Heart left ventricle (tissue), 16 donors: ENCODE measurements at regions not wholly inside any gene's neighbourhood (a gene's known extent, or its start where the extent isn't known, plus 50 kb on each side); places are given as distances from the start of the nearest gene placed in this dataset.

Experiments
- ATAC-seq, 4 donors: fragments of 200-7000 bp; cut with Tn5 transposase; one replicate each; pipeline ENCODE4 v1.9.1; 2020 to 2022; ENCODE audit warnings: moderate library complexity in 4 of 4, mild to moderate bottlenecking in 3 of 4, moderate number of reproducible peaks in 1 of 4
- DNase-seq, 5 donors: peaks; one replicate each; pipeline ENCODE4 v3.0.0-alpha.2; 2020
- H3K27ac ChIP-seq, 12 donors: fragments of 200-600 bp; sonication (generic) in 4 of 12; one replicate each; pipeline versions ENCODE4 v1.5.0 to v1.8.0; 2016 to 2022; ENCODE audit warnings: mild to moderate bottlenecking in 2 of 12
- H3K27me3 ChIP-seq, 9 donors: fragments of 200-600 bp; sonication (generic) in 2 of 9; one replicate each; pipeline versions ENCODE4 v1.5.1 to v1.8.0; 2016 to 2022; ENCODE audit warnings: mild to moderate bottlenecking in 3 of 9
- H3K36me3 ChIP-seq, 9 donors: fragments of 200-600 bp; sonication (generic) in 2 of 9; one replicate each; pipeline versions ENCODE4 v1.5.0 to v1.8.0; 2018 to 2022; ENCODE audit warnings: mild to moderate bottlenecking in 2 of 9
- H3K4me1 ChIP-seq, 12 donors: fragments of 200-600 bp; sonication (generic) in 4 of 12; one replicate each; pipeline versions ENCODE4 v1.5.0 to v1.8.0; 2016 to 2022; ENCODE audit warnings: mild to moderate bottlenecking in 3 of 12
- H3K4me3 ChIP-seq, 12 donors: fragments of 200-600 bp; sonication (generic) in 4 of 12; one replicate each; pipeline versions ENCODE4 v1.5.0 to v1.8.0; 2017 to 2022; ENCODE audit warnings: mild to moderate bottlenecking in 9 of 12, moderate library complexity in 4 of 12
- H3K9me3 ChIP-seq, 12 donors: fragments of 200-600 bp; sonication (generic) in 4 of 12; one replicate each; pipeline versions ENCODE4 v1.5.0 to v1.8.0; 2016 to 2022; ENCODE audit warnings: mild to moderate bottlenecking in 1 of 12
- POLR2A ChIP-seq, 2 donors: fragments of 450-650 bp; IDR thresholded peaks; one replicate each; pipeline ENCODE4 v1.6.1; 2017; ENCODE audit warnings: antibody characterized with exemption in 2 of 2, mild to moderate bottlenecking in 2 of 2, moderate library complexity in 2 of 2
- WGBS, 4 donors: extraction: QIAGEN DNeasy Blood & Tissue Kit in 2 of 4; methylation state at CpG; one replicate each; pipeline versions ENCODE4 v1.1.5 to v1.1.7; 2013 to 2018; 5-methylcytosine and 5-hydroxymethylcytosine counted together
- intact Hi-C, 10 donors: fragments of 100-400 bp; cut with DNase I; formaldehyde crosslinking; loops; one replicate each; pipeline versions ENCODE4 v1.11.1 to v1.14.2; 2022
- TF ChIP-seq, protein P1 (sequence below), 12 donors: fragments of 200-600 bp; sonication (generic) in 4 of 12; IDR thresholded peaks; one replicate each; pipeline versions ENCODE4 v1.5.0 to v1.8.0; 2018 to 2022; ENCODE audit warnings: antibody characterized with exemption in 12 of 12, mild to moderate bottlenecking in 5 of 12
- donor health status: ischemic (EF 13 %, LVEDD 7.1; RV severe dilation, severe dysfunction).
- donor health status: healthy with polysubstance abuse.
- donor health status: DM: no; HTN: yes; CAD: no.
- donor health status: DM: no; HTN: no; CAD: no.
- donor health status: ischemic (EF 25% LVEDD 6.9; RV normal size, moderate dysfunction).
- donor health status: ischemic (EF 25% LVEDD 5.7; RV mildly dilated, moderate dysfunction).
- donor health status: healthy.
- donor health status: DM: yes; HTN: yes; CAD: no.
- donor health status: ischemic (EF 35%, LVEDD 5.7; RV mildly dilated, moderate dysfunction).
- donor health status: nonischemic (EF 11% LVEDD 7.7; RV severe dilation, severe dysfunction).
- donor health status: DM: yes; HTN: yes; CAD: no.
- donor health status: PGD.
- donor health status: ischemic (EF 29% LVEDD 5.4; RV normal size, mild dysfunction).
- donor health status: nonischemic (EF 23%, LVEDD 6.1; RV moderate dilation, normal function).

DNA sequence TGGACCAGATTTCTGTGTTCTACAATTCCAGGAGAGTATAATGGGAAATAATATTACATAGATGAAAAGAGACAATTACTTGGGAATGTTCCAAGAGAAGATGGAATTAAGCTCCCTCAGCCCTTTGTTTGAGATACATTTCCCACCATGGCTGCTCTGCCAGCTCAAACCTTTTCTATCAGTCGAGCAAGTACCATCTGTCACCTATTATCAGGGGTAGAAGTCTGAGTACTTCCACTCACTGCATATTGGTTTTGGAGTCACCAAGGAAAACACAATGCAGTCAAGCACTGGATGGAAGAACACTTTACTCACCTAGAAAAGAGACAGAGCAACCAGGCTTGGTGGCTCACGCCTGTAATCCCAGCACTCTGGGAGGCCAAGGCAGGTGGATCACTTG is 270.4 kb upstream of the FAR2 start:
- Histone ChIP-seq H3K9me3 (no peaks in the 10 kb centered on the region), H3K27ac (no peak overlapping the region), H3K27me3 (peaks cover 0 to 5% (median 0%) of the 10 kb centered on the region in 9 donors), H3K4me1 (no peaks in the 10 kb centered on the region), H3K36me3 (no peaks in the 10 kb centered on the region), H3K4me3 (no peak overlapping the region)
- WGBS, 4 donors = 75 to 85% (median 80%) methylated on average over 2 of the region's 2 CpGs
- ATAC-seq (no peak), DNase-seq (no peak)
- no peak for TF ChIP-seq POLR2A (IDR thresholded peaks at IDR 0.05)
- TF ChIP-seq, protein P1, sequence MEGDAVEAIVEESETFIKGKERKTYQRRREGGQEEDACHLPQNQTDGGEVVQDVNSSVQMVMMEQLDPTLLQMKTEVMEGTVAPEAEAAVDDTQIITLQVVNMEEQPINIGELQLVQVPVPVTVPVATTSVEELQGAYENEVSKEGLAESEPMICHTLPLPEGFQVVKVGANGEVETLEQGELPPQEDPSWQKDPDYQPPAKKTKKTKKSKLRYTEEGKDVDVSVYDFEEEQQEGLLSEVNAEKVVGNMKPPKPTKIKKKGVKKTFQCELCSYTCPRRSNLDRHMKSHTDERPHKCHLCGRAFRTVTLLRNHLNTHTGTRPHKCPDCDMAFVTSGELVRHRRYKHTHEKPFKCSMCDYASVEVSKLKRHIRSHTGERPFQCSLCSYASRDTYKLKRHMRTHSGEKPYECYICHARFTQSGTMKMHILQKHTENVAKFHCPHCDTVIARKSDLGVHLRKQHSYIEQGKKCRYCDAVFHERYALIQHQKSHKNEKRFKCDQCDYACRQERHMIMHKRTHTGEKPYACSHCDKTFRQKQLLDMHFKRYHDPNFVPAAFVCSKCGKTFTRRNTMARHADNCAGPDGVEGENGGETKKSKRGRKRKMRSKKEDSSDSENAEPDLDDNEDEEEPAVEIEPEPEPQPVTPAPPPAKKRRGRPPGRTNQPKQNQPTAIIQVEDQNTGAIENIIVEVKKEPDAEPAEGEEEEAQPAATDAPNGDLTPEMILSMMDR (IDR thresholded peaks at IDR 0.05) = no peak
- intact Hi-C loops = loop anchor here in 9 of 10 donors (5.0 to 10.0 kb wide), 7 partner anchors 414 to 1146 kb away; partner anchors contain the start of gene PTHLH (in 2 of the 9)

DNA sequence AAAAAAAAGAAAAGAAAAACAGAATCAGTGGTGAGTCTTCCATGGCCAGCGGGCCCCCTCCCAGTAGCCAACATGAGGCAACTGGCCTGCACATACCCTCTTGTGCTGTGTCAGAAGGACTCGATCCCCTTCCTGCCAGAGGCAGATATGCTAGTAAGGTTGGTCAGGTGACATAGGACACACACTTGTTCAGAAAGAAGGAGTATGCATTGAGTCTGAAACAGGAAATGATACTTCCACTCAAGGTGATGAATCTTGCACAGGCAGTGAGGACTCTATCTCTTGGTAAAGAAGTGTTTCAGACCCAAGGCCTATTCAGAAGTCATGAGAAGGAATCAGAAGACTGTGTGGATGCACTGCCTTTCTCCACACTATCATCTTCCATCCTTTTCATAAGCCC is 269.7 kb upstream of the FAR2 start:
- 85 to 89% (median 87%) methylated on average over 2 of the region's 2 CpGs for WGBS, 4 donors
- ATAC-seq (no peak), DNase-seq (no peak)
- Histone ChIP-seq H3K36me3 (no peaks in the 10 kb centered on the region), H3K27ac (no peak overlapping the region), H3K4me1 (no peaks in the 10 kb centered on the region), H3K27me3 (peaks cover 0 to 5% (median 0%) of the 10 kb centered on the region in 9 donors), H3K9me3 (no peaks in the 10 kb centered on the region), H3K4me3 (no peak overlapping the region)
- intact Hi-C loops = loop anchor here in 9 of 10 donors (5.0 to 10.0 kb wide), 7 partner anchors 415 to 1147 kb away; partner anchors contain the start of gene PTHLH (in 2 of the 9)
- TF ChIP-seq POLR2A (IDR thresholded peaks at IDR 0.05) = no peak
- TF ChIP-seq, protein P1 (IDR thresholded peaks at IDR 0.05) = no peak

DNA sequence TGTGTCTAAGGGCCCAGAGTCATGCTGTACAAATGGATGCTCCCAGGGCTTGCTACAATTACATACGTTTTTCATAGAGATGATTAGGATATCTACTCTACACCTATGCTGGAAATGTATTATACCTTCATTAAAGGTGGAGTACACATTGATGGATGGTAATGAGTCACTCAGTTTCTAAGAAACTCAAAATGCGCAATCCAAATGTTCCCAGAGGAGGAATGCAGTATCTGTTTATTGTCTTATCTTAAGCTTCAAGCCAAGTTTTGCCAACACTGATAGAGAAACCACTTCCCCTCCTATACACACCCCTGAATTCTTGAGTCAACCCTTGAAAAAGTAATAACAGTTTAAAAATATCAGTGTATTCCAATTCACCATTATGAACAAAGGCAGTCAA is 266.6 kb upstream of the FAR2 start:
- H3K36me3 ChIP-seq = no peaks in the 10 kb centered on the region
- no peak overlapping the region for H3K27ac ChIP-seq
- H3K27me3 ChIP-seq = peaks cover 0 to 3% (median 0%) of the 10 kb centered on the region in 9 donors
- no peaks in the 10 kb centered on the region for H3K4me1 ChIP-seq
- no peak for DNase-seq
- H3K9me3 ChIP-seq = no peaks in the 10 kb centered on the region
- intact Hi-C loops = loop anchor here in 1 of 10 donors (10.0 kb wide), 1 partner anchor 408 kb away; no protein-coding TSS in a partner anchor
- no peak for ATAC-seq
- H3K4me3 ChIP-seq = no peak overlapping the region
- WGBS, 4 donors = 76 to 80% (median 78%) methylated on average over 2 of the region's 2 CpGs
- TF ChIP-seq, protein P1 (IDR thresholded peaks at IDR 0.05) = no peak
- TF ChIP-seq POLR2A (IDR thresholded peaks at IDR 0.05) = no peak

DNA sequence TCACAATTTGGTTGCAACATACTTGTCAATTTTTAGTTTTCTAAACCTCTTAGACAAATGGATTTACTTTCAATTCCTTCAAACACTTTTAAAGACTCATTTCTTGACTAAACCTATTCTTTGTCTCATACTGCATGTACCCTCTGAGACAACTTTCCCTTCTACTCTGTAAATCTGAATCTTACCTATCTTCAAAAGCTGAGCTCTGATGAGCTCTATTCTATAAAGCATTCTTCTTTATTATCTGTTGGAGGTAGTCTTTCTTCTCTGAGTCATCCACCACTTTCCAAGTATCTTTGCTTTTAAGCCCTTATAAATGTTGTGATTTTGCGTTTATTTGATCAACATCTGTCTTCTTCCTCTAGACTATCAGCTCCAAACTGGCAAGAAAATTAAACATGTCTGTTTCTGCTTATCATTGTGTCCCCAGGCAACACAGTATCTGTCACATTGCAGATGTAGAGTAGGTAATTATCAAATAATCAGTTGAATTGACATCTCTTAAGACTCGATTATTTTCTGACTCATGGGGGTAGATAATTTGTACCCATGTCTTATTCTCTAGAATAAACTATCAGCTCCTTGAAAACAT is 265.6 kb upstream of the FAR2 start:
- no peak overlapping the region for H3K4me3 ChIP-seq

More for the DNA sequence above, 265.6 kb upstream of the FAR2 start:
- no peak for TF ChIP-seq POLR2A (IDR thresholded peaks at IDR 0.05)
- TF ChIP-seq, protein P1 (IDR thresholded peaks at IDR 0.05) = no peak
- DNase-seq = no peak
- Histone ChIP-seq H3K27ac (no peak overlapping the region), H3K4me1 (no peaks in the 10 kb centered on the region), H3K27me3 (peaks cover 0 to 2% (median 0%) of the 10 kb centered on the region in 9 donors), H3K9me3 (no peaks in the 10 kb centered on the region), H3K36me3 (no peaks in the 10 kb centered on the region)
- no peak for ATAC-seq
- 16 to 49% (median 46%) methylated on average over 2 of the region's 2 CpGs for WGBS, 4 donors
- intact Hi-C loops = loop anchor here in 1 of 10 donors (10.0 kb wide), 1 partner anchor 409 kb away; no protein-coding TSS in a partner anchor
